Trophoblast cell (in vitro differentiated cells and primary cell): ENCODE measurements at regions not wholly inside any gene's neighbourhood (a gene's known extent, or its start where the extent isn't known, plus 50 kb on each side); places are given as distances from the start of the nearest gene placed in this dataset.

Experiments
- DNase-seq, 2 donors: peaks; one replicate each; pipeline ENCODE4 v3.0.0-alpha.2; 2016
- H2AFZ ChIP-seq: 2 replicates; pipeline ENCODE4 v1.6.1; 2013; ENCODE audit warnings: low read length, moderate library complexity, mild to moderate bottlenecking; ENCODE audit not compliant: insufficient read depth, poor library complexity
- H2AK5ac ChIP-seq: 2 replicates; pipeline ENCODE4 v1.6.1; 2013; ENCODE audit warnings: mild to moderate bottlenecking, low read length
- H2BK120ac ChIP-seq: 2 replicates; pipeline ENCODE4 v1.6.1; 2013; ENCODE audit warnings: low read length, mild to moderate bottlenecking, moderate library complexity; ENCODE audit not compliant: insufficient read depth, poor library complexity
- H2BK12ac ChIP-seq: 2 replicates; pipeline ENCODE4 v1.6.1; 2013; ENCODE audit warnings: mild to moderate bottlenecking, low read length, moderate library complexity
- H2BK5ac ChIP-seq: 2 replicates; pipeline ENCODE4 v1.6.1; 2013; ENCODE audit warnings: low read length, low read depth, moderate library complexity, mild to moderate bottlenecking; ENCODE audit not compliant: poor library complexity
- H3K14ac ChIP-seq: 2 replicates; pipeline ENCODE4 v1.6.1; 2013; ENCODE audit warnings: mild to moderate bottlenecking, low read length
- H3K18ac ChIP-seq: 2 replicates; pipeline ENCODE4 v1.6.1; 2013; ENCODE audit warnings: mild to moderate bottlenecking, low read length
- H3K23ac ChIP-seq: 2 replicates; pipeline ENCODE4 v1.6.1; 2013; ENCODE audit warnings: low read length
- H3K27ac ChIP-seq: 2 replicates; pipeline ENCODE4 v1.5.1; 2013; ENCODE audit warnings: low read depth, mild to moderate bottlenecking, inconsistent platforms, low read length, moderate library complexity
- H3K27me3 ChIP-seq: 2 replicates; pipeline ENCODE4 v1.6.1; 2013; ENCODE audit warnings: inconsistent platforms, mild to moderate bottlenecking, low read length, moderate library complexity; ENCODE audit not compliant: insufficient read depth
- H3K36me3 ChIP-seq, 2 experiments: 1 replicate in 1 of 2; 2 replicates in 1 of 2; pipeline ENCODE4 v1.6.1; 2013; ENCODE audit warnings: low read length in 2 of 2, mild to moderate bottlenecking in 2 of 2, moderate library complexity in 1 of 2; ENCODE audit not compliant: insufficient read depth in 2 of 2, control insufficient read depth in 1 of 2
- H3K4ac ChIP-seq: 2 replicates; pipeline ENCODE4 v1.6.1; 2013; ENCODE audit warnings: low read depth, mild to moderate bottlenecking, low read length, moderate library complexity
- H3K4me1 ChIP-seq, 2 experiments: 1 replicate in 1 of 2; 2 replicates in 1 of 2; pipeline ENCODE4 v1.6.1; 2013; ENCODE audit warnings: low read length in 2 of 2, mild to moderate bottlenecking in 2 of 2, moderate library complexity in 1 of 2; ENCODE audit not compliant: insufficient read depth in 2 of 2, control insufficient read depth in 1 of 2
- H3K4me2 ChIP-seq: 2 replicates; pipeline ENCODE4 v1.6.1; 2013; ENCODE audit warnings: inconsistent platforms, mild to moderate bottlenecking, low read length, moderate library complexity
- H3K4me3 ChIP-seq: 2 replicates; pipeline ENCODE4 v1.5.1; 2013; ENCODE audit warnings: mild to moderate bottlenecking, low read depth, low read length, inconsistent platforms
- H3K79me1 ChIP-seq: one replicate; pipeline ENCODE4 v1.6.1; 2013; ENCODE audit warnings: low read length
- H3K79me2 ChIP-seq: 2 replicates; pipeline ENCODE4 v1.6.1; 2013; ENCODE audit warnings: low read length, mild to moderate bottlenecking; ENCODE audit not compliant: control insufficient read depth, insufficient read depth, poor library complexity
- H3K9ac ChIP-seq: 2 replicates; pipeline ENCODE4 v1.6.1; 2013; ENCODE audit warnings: mild to moderate bottlenecking, low read length
- H3K9me3 ChIP-seq: 2 replicates; pipeline ENCODE4 v1.6.1; 2013; ENCODE audit warnings: low read depth, mild to moderate bottlenecking, control low read depth, inconsistent platforms, low read length; ENCODE audit not compliant: insufficient read depth
- H4K12ac ChIP-seq: 2 replicates; pipeline ENCODE4 v1.6.1; 2013; ENCODE audit warnings: low read depth, mild to moderate bottlenecking, low read length, moderate library complexity
- H4K8ac ChIP-seq: 2 replicates; pipeline ENCODE4 v1.6.1; 2013; ENCODE audit warnings: low read depth, mild to moderate bottlenecking, low read length, moderate library complexity
- H4K91ac ChIP-seq: one replicate; pipeline ENCODE4 v1.6.1; 2013; ENCODE audit warnings: low read depth, mild to moderate bottlenecking, low read length, moderate library complexity
- WGBS: extraction: QIAGEN DNeasy Blood & Tissue Kit; methylation state at CpG from one replicate; pipeline ENCODE4 v1.1.7; 2013; ENCODE audit warnings: missing lambda C conversion rate; ENCODE audit not compliant: insufficient read length, insufficient coverage; ENCODE audit errors: extremely low coverage; 5-methylcytosine and 5-hydroxymethylcytosine counted together

DNA sequence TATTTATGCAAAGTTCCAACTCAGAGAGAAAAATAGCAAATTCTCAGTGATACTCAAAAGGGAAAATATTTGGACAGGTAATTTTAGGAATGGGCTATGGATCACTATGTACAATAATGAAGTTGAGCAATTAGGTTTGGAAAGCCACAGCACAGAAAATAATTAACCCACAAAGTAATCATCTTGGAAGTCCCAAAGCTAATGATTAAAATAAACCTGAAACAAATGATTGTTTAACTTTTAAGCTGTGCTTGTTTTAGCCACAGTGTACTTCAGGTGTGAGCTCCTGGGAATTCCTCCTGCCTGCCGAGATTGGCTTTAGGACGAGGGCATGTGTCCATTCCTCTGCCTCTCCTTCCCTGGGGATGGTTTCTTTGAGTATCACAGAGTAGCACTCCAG is 403.9 kb downstream of the ZSWIM6 start:
- H2AK5ac ChIP-seq, result no peak overlapping the region
- H3K79me2 ChIP-seq, result no peaks in the 10 kb centered on the region
- no peak overlapping the region for H3K9ac ChIP-seq
- H3K9me3 ChIP-seq, result peaks cover 2% of the 10 kb centered on the region
- no peak overlapping the region for H2BK5ac ChIP-seq
- H2BK12ac ChIP-seq, result no peak overlapping the region
- no peak overlapping the region for H3K14ac ChIP-seq
- WGBS, result no CpG with 5 or more reads among the region's 2 CpGs
- H3K36me3 ChIP-seq, result no peaks in the 10 kb centered on the region
- H2AFZ ChIP-seq, result no peak overlapping the region
- H3K79me1 ChIP-seq, result no peaks in the 10 kb centered on the region
- no peak overlapping the region for H2BK120ac ChIP-seq
- no peak overlapping the region for H3K27ac ChIP-seq
- no peak overlapping the region for H3K4me2 ChIP-seq
- no peak overlapping the region for H4K91ac ChIP-seq
- no peak overlapping the region for H3K18ac ChIP-seq
- no peak overlapping the region for H4K12ac ChIP-seq
- H3K23ac ChIP-seq, result no peak overlapping the region
- H3K4me3 ChIP-seq, result no peak overlapping the region
- H3K4ac ChIP-seq, result no peak overlapping the region
- DNase-seq, result no peak
- H3K27me3 ChIP-seq, result no peaks in the 10 kb centered on the region
- H4K8ac ChIP-seq, result no peak overlapping the region
- H3K4me1 ChIP-seq, result no peaks in the 10 kb centered on the region

DNA sequence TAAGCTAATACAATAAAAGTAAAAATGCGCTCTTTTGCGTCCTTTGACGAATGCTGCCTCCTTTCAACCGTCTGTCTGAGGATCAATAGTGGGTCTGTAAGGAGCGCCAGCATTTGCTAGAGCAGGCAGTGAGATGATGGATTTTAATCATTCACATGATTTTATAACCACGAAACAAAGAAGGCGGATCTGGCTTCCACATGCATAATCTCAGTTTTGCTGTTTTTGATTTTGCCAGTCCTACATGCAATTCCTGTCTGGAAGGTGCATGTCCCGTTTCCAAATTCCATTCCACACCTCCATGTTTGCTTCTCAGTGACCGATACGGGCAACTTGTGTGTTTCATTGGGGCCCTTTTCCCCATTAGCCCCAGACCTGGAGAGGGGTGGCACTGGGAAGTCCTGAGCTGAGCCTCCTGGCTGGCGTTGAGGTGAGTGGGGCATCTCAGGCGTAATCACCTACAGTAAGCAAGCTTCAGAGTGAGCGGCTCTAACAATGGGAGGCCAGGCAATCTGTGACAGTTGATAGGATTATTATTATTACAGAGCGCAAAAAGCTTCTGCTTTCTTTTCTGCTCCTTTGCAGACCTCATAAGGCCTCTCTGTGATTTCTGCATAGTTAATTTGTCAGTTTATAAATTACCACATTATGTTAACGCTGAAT is 405.4 kb downstream of the ZSWIM6 start:
- Histone ChIP-seq H4K12ac (no peak overlapping the region), H3K79me1 (no peaks in the 10 kb centered on the region), H3K4me1 (no peaks in the 10 kb centered on the region), H3K4me3 (no peak overlapping the region), H4K8ac (no peak overlapping the region), H3K14ac (no peak overlapping the region), H2BK12ac (no peak overlapping the region), H3K18ac (no peak overlapping the region), H3K36me3 (no peaks in the 10 kb centered on the region), H3K9ac (no peak overlapping the region), H4K91ac (no peak overlapping the region), H3K9me3 (peaks cover 2% of the 10 kb centered on the region), H2BK5ac (no peak overlapping the region), H2BK120ac (no peak overlapping the region), H3K4ac (no peak overlapping the region), H3K27ac (no peak overlapping the region), H2AK5ac (no peak overlapping the region), H2AFZ (no peak overlapping the region), H3K27me3 (no peaks in the 10 kb centered on the region), H3K79me2 (no peaks in the 10 kb centered on the region), H3K23ac (no peak overlapping the region), H3K4me2 (no peak overlapping the region)
- DNase-seq, result no peak
- no CpG with 5 or more reads among the region's 15 CpGs for WGBS

DNA sequence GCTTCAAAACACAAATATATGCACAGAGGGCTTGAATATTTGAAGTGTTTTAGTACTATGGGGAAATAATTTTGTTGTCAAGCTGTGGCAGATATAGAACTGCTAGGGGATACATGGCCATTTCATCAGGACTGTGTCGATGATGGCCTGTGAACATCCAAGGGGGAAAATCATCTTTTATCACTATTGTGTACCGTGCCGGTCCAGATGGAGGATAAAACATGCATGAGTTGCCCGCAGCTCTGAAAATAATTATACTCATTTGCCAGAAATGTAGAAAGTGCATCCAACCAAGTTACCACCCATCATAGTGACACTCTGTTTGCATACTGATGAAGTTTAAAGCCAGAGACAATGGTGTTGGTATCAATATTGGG is 405.9 kb downstream of the ZSWIM6 start:
- H3K4ac ChIP-seq, result no peak overlapping the region
- H4K8ac ChIP-seq, result no peak overlapping the region
- H3K14ac ChIP-seq, result no peak overlapping the region
- H3K4me3 ChIP-seq, result no peak overlapping the region
- H3K9ac ChIP-seq, result no peak overlapping the region
- no peaks in the 10 kb centered on the region for H3K79me2 ChIP-seq
- no peak overlapping the region for H2AK5ac ChIP-seq
- no peak overlapping the region for H2BK5ac ChIP-seq
- H3K36me3 ChIP-seq, result no peaks in the 10 kb centered on the region
- H2AFZ ChIP-seq, result no peak overlapping the region
- no CpG with 5 or more reads among the region's 4 CpGs for WGBS
- no peak overlapping the region for H2BK120ac ChIP-seq
- no peak overlapping the region for H4K91ac ChIP-seq
- H3K23ac ChIP-seq, result no peak overlapping the region
- peaks cover 2% of the 10 kb centered on the region for H3K9me3 ChIP-seq
- no peak overlapping the region for H4K12ac ChIP-seq
- H3K79me1 ChIP-seq, result no peaks in the 10 kb centered on the region
- no peak overlapping the region for H3K27ac ChIP-seq
- no peak for DNase-seq
- no peak overlapping the region for H2BK12ac ChIP-seq
- no peak overlapping the region for H3K4me2 ChIP-seq
- no peak overlapping the region for H3K18ac ChIP-seq
- H3K4me1 ChIP-seq, result no peaks in the 10 kb centered on the region
- H3K27me3 ChIP-seq, result no peaks in the 10 kb centered on the region

DNA sequence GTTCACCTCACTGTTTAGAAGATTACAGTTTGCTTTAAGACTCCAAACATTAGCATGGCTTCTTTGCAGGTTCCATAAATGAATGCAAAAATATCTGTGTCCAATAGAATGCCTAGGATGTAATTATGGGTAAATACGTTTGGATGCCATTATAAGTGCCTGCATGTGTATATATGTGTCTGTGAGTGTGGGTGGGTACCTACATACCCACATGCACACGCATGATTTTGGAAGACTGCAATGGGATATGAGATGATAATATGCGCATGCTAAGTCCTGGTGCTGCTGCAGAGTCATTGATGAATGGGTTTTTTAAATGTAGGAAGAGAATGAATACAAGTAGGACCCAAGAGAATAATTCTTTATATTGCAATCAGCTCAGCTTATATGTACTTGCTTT is 406.4 kb downstream of the ZSWIM6 start:
- Histone ChIP-seq H3K79me2 (no peaks in the 10 kb centered on the region), H3K27me3 (no peaks in the 10 kb centered on the region), H3K4me1 (no peaks in the 10 kb centered on the region), H3K4ac (no peak overlapping the region), H3K18ac (no peak overlapping the region), H4K12ac (no peak overlapping the region), H2BK12ac (no peak overlapping the region), H2AFZ (no peak overlapping the region), H3K14ac (no peak overlapping the region), H3K79me1 (no peaks in the 10 kb centered on the region), H2BK120ac (no peak overlapping the region), H2BK5ac (no peak overlapping the region), H4K91ac (no peak overlapping the region), H3K23ac (no peak overlapping the region), H3K4me3 (no peak overlapping the region), H3K9ac (no peak overlapping the region), H4K8ac (no peak overlapping the region), H3K4me2 (no peak overlapping the region), H3K27ac (no peak overlapping the region), H3K9me3 (peaks cover 2% of the 10 kb centered on the region), H2AK5ac (no peak overlapping the region), H3K36me3 (no peaks in the 10 kb centered on the region)
- no peak for DNase-seq
- no CpG with 5 or more reads among the region's 3 CpGs for WGBS
